ENCODE measurements at regions not wholly inside any gene's neighbourhood (a gene's known extent, or its start where the extent isn't known, plus 50 kb on each side); places are given as distances from the start of the nearest gene placed in this dataset.

DNA sequence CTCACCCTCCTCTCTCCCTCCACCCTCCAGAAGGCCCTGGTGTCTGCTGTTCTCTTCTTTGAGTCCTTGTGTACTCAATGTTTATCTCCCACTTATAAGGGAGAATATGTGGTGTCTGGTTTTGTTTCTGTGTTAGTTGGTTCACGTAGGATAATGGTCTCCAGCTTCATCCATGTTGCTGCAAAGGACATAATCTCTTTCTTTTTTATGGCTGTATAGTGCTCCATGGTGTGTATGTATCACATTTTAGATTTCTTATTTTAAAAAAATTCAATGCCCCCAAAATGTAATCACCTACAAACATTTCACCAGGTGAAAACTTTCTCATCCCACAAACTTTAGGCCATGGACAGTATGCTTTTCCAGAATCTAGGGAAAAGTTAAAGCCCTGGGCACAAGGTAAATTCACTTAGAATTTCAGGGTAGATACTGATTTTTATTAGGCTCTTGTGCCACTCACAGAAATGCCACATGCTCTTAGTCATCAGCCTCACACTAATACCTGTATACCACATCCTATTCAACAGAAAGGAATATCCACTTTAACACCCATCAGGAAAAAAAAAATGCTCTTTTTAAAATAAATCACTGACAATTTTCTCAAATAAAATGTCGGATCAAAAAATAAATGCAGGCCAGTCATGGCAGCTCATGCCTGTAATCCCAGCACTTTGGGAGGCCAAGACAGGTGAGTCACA is 104.8 kb upstream of the ENPP6 start:
- Histone ChIP-seq H3K4me3 (ENCODE audit: control extremely low read depth in 1 of 5, extremely low read depth in 1 of 5, insufficient read depth in 1 of 5, low read depth in 2 of 5, low read length in 4 of 5) (no peak overlapping the region), H3K27ac (ENCODE audit: low read length in 2 of 2) (no peak overlapping the region), H4K20me1 (ENCODE audit: control insufficient read depth, insufficient read depth, low read length, poor library complexity, severe bottlenecking) (no peaks in the 10 kb centered on the region), H3K9ac (ENCODE audit: low read length) (no peak overlapping the region), H3K27me3 (replicated peaks in 1 of 4; ENCODE audit: control extremely low read depth in 1 of 4, control insufficient read depth in 3 of 4, insufficient read depth in 4 of 4, low read length in 3 of 4) (no peaks in the 10 kb centered on the region), H2AFZ (ENCODE audit: insufficient read depth, low read depth, low read length, poor library complexity, severe bottlenecking) (no peak overlapping the region), H3K4me2 (replicated peaks; ENCODE audit: low read depth, low read length, poor library complexity, severe bottlenecking) (no peak overlapping the region), H3K36me3 (replicated peaks in 1 of 2; ENCODE audit: control extremely low read depth in 1 of 2, control insufficient read depth in 1 of 2, extremely low read depth in 1 of 2, insufficient read depth in 2 of 2, low read length in 1 of 2) (no peaks in the 10 kb centered on the region), H3K4me1 (ENCODE audit: control insufficient read depth in 2 of 2, insufficient read depth in 2 of 2, low read length in 2 of 2) (peaks cover 31 to 35% of the 10 kb centered on the region in 2 donors), H3K9me3 (ENCODE audit: control extremely low read depth in 1 of 3, control insufficient read depth in 2 of 3, insufficient read depth in 1 of 3, low read length in 2 of 3) (no peaks in the 10 kb centered on the region), H3K79me2 (ENCODE audit: control insufficient read depth, insufficient read depth, low read length) (no peaks in the 10 kb centered on the region)
- intact Hi-C loops (cut with micrococcal nuclease): no loop called here
- CTCF ChIA-PET: no interaction called here
- peaks cover 43% of the 10 kb centered on the region for H3K4me1 Mint-ChIP-seq
- DNase-seq: no peak
- no peaks in the 10 kb centered on the region for H3K9me3 Mint-ChIP-seq (ENCODE audit: insufficient read depth)
- TF ChIP-seq, protein P1, sequence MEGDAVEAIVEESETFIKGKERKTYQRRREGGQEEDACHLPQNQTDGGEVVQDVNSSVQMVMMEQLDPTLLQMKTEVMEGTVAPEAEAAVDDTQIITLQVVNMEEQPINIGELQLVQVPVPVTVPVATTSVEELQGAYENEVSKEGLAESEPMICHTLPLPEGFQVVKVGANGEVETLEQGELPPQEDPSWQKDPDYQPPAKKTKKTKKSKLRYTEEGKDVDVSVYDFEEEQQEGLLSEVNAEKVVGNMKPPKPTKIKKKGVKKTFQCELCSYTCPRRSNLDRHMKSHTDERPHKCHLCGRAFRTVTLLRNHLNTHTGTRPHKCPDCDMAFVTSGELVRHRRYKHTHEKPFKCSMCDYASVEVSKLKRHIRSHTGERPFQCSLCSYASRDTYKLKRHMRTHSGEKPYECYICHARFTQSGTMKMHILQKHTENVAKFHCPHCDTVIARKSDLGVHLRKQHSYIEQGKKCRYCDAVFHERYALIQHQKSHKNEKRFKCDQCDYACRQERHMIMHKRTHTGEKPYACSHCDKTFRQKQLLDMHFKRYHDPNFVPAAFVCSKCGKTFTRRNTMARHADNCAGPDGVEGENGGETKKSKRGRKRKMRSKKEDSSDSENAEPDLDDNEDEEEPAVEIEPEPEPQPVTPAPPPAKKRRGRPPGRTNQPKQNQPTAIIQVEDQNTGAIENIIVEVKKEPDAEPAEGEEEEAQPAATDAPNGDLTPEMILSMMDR (IDR thresholded peaks at IDR 0.05): no peak
- TF ChIP-seq EZH2 (IDR thresholded peaks at IDR 0.05; ENCODE audit: borderline replicate concordance, insufficient read depth, low read depth, low read length, poor library complexity, severe bottlenecking): no peak
- ATAC-seq (ENCODE audit: low read depth): no peak
- H3K27me3 Mint-ChIP-seq: no peaks in the 10 kb centered on the region
- no CpG with 5 or more reads among the region's 2 CpGs for WGBS (ENCODE audit: insufficient coverage)
- POLR2A ChIA-PET: no interaction called here
- H3K4me3 Mint-ChIP-seq: no peak overlapping the region
- H3K27ac Mint-ChIP-seq: no peak overlapping the region

DNA sequence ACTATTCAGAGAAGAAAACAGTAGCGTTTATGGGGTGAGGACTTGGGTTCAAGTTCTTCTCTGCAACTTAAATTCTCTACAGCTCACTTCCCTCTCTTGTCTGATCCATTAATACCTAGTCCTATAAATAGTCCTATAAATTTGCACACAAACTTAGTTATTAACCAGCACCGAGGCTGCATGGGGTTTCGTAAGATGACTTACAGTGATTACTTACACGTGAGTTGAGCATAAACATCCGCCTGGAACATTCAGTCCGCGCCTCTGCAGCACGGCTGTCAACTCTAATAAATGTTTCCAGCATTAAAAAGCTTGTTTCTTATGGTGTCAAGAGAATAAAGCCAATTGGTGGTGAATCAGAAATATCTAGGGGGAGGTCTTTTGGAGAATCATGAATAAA is 103.0 kb upstream of the ENPP6 start:
- intact Hi-C loops (cut with micrococcal nuclease): no loop called here
- H3K4me3 ChIP-seq (ENCODE audit: control extremely low read depth in 1 of 5, extremely low read depth in 1 of 5, insufficient read depth in 1 of 5, low read depth in 2 of 5, low read length in 4 of 5): no peak overlapping the region
- no peaks in the 10 kb centered on the region for H3K36me3 ChIP-seq (replicated peaks in 1 of 2; ENCODE audit: control extremely low read depth in 1 of 2, control insufficient read depth in 1 of 2, extremely low read depth in 1 of 2, insufficient read depth in 2 of 2, low read length in 1 of 2)
- no peak for DNase-seq
- H3K4me3 Mint-ChIP-seq: no peak overlapping the region
- H3K4me1 Mint-ChIP-seq: peaks cover 49% of the 10 kb centered on the region
- H3K27ac ChIP-seq (ENCODE audit: low read length in 2 of 2): no peak overlapping the region
- no peaks in the 10 kb centered on the region for H3K27me3 ChIP-seq (replicated peaks in 1 of 4; ENCODE audit: control extremely low read depth in 1 of 4, control insufficient read depth in 3 of 4, insufficient read depth in 4 of 4, low read length in 3 of 4)
- peaks cover 26 to 27% of the 10 kb centered on the region in 2 donors for H3K4me1 ChIP-seq (ENCODE audit: control insufficient read depth in 2 of 2, insufficient read depth in 2 of 2, low read length in 2 of 2)
- H2AFZ ChIP-seq (ENCODE audit: insufficient read depth, low read depth, low read length, poor library complexity, severe bottlenecking): no peak overlapping the region
- no peaks in the 10 kb centered on the region for H3K79me2 ChIP-seq (ENCODE audit: control insufficient read depth, insufficient read depth, low read length)
- ATAC-seq (ENCODE audit: low read depth): no peak
- no peaks in the 10 kb centered on the region for H3K9me3 ChIP-seq (ENCODE audit: control extremely low read depth in 1 of 3, control insufficient read depth in 2 of 3, insufficient read depth in 1 of 3, low read length in 2 of 3)
- H3K9me3 Mint-ChIP-seq (ENCODE audit: insufficient read depth): no peaks in the 10 kb centered on the region
- peak overlapping the region; percentile 32 for H3K27ac Mint-ChIP-seq
- H3K4me2 ChIP-seq (replicated peaks; ENCODE audit: low read depth, low read length, poor library complexity, severe bottlenecking): no peak overlapping the region
- TF ChIP-seq, protein P1 (IDR thresholded peaks at IDR 0.05): no peak
- WGBS (ENCODE audit: insufficient coverage): 100% methylated on average over 3 of the region's 8 CpGs
- H4K20me1 ChIP-seq (ENCODE audit: control insufficient read depth, insufficient read depth, low read length, poor library complexity, severe bottlenecking): no peaks in the 10 kb centered on the region
- H3K9ac ChIP-seq (ENCODE audit: low read length): no peak overlapping the region
- H3K27me3 Mint-ChIP-seq: no peaks in the 10 kb centered on the region
- CTCF ChIA-PET: interaction anchor here (1.0 kb wide), 1 partner anchor 56 kb away, joined by 5 read pairs; no protein-coding TSS in a partner anchor
- POLR2A ChIA-PET: interaction anchor here (1.1 kb wide), 1 partner anchor 65 kb away, joined by 3 read pairs; no protein-coding TSS in a partner anchor
